ENCODE measurements at regions not wholly inside any gene's neighbourhood (a gene's known extent, or its start where the extent isn't known, plus 50 kb on each side); places are given as distances from the start of the nearest gene placed in this dataset.
A peak's percentile ranks its signal among the peaks of the same experiment; 100 is the strongest.

- no peak for DNase-seq (ENCODE audit: low read depth in 2 of 3, low spot score in 1 of 3)
Measured at GRCh38 chr5:65068410-65068809, 299.7 kb downstream of the CWC27 start.

GRCh38 chr5:65070026-65070425 is 301.3 kb downstream of the CWC27 start:
- DNase-seq (ENCODE audit: low read depth in 2 of 3, low spot score in 1 of 3) = no peak

- no peak for DNase-seq (ENCODE audit: low read depth in 2 of 3, low spot score in 1 of 3)
Measured at GRCh38 chr5:65072850-65073249, 304.1 kb downstream of the CWC27 start.

- DNase-seq (ENCODE audit: low read depth in 2 of 3, low spot score in 1 of 3) = no peak
Measured at GRCh38 chr5:65073250-65073661, 304.5 kb downstream of the CWC27 start.

GRCh38 chr5:65075623-65076250 is 307.0 kb downstream of the CWC27 start:
- no peak for DNase-seq (ENCODE audit: low read depth in 2 of 3, low spot score in 1 of 3)

- peak; percentile 22 to 56 (median 29) for DNase-seq (ENCODE audit: low read depth in 2 of 3, low spot score in 1 of 3)
Measured at GRCh38 chr5:65076251-65076869, 307.6 kb downstream of the CWC27 start.

GRCh38 chr5:65077653-65078052 is 308.9 kb downstream of the CWC27 start:
- DNase-seq (ENCODE audit: low read depth in 2 of 3, low spot score in 1 of 3) = no peak

- DNase-seq (ENCODE audit: low read depth in 2 of 3, low spot score in 1 of 3) = no peak
Measured at GRCh38 chr5:65078331-65078730, 309.6 kb downstream of the CWC27 start.

GRCh38 chr5:65081071-65081470 is 312.3 kb downstream of the CWC27 start:
- DNase-seq (ENCODE audit: low read depth in 2 of 3, low spot score in 1 of 3) = no peak

GRCh38 chr5:65084795-65085515 is 316.2 kb downstream of the CWC27 start:
- DNase-seq (ENCODE audit: low read depth in 2 of 3, low spot score in 1 of 3) = no peak

- no peak for DNase-seq (ENCODE audit: low read depth in 2 of 3, low spot score in 1 of 3)
Measured at GRCh38 chr5:65085516-65085850, 316.8 kb downstream of the CWC27 start.

- DNase-seq (ENCODE audit: low read depth in 2 of 3, low spot score in 1 of 3) = no peak
Measured at GRCh38 chr5:65086234-65086890, 317.6 kb downstream of the CWC27 start.

- DNase-seq (ENCODE audit: low read depth in 2 of 3, low spot score in 1 of 3) = no peak
Measured at GRCh38 chr5:65087154-65087553, 318.4 kb downstream of the CWC27 start.

GRCh38 chr5:65094279-65094678 is 325.5 kb downstream of the CWC27 start:
- DNase-seq (ENCODE audit: low read depth in 2 of 3, low spot score in 1 of 3) = no peak

GRCh38 chr5:65098393-65098792 is 329.7 kb downstream of the CWC27 start:
- DNase-seq (ENCODE audit: low read depth in 2 of 3, low spot score in 1 of 3) = no peak

All from stimulated activated CD4-positive, alpha-beta T cell treated with anti-CD3 and anti-CD28 coated beads, Interleukin-12 subunit alpha, Interleukin-12 subunit beta, amount 100 ng/mL, for 48 hours (primary cell).